Endothelial cell (in vitro differentiated cells): ENCODE measurements at regions not wholly inside any gene's neighbourhood (a gene's known extent, or its start where the extent isn't known, plus 50 kb on each side); places are given as distances from the start of the nearest gene placed in this dataset.

Source experiments
- DNase-seq: peaks from one replicate; pipeline ENCODE4 v3.0.0; 2021; ENCODE audit warnings: low spot score
- H3K27ac Mint-ChIP-seq: one replicate; pipeline ENCODE4 v1.8.0; 2021; ENCODE audit warnings: mixed read lengths, inconsistent platforms; ENCODE audit not compliant: unreplicated experiment
- H3K27me3 Mint-ChIP-seq: one replicate; pipeline ENCODE4 v1.8.0; 2021; ENCODE audit warnings: mild to moderate bottlenecking, moderate library complexity, mixed read lengths, inconsistent platforms; ENCODE audit not compliant: unreplicated experiment
- H3K36me3 Mint-ChIP-seq: one replicate; pipeline ENCODE4 v1.8.0; 2021; ENCODE audit warnings: mild to moderate bottlenecking, low read depth, mixed read lengths, inconsistent platforms; ENCODE audit not compliant: unreplicated experiment
- H3K4me1 Mint-ChIP-seq: one replicate; pipeline ENCODE4 v1.8.0; 2021; ENCODE audit warnings: mild to moderate bottlenecking, mixed read lengths, inconsistent platforms; ENCODE audit not compliant: unreplicated experiment
- H3K4me3 Mint-ChIP-seq: one replicate; pipeline ENCODE4 v1.8.0; 2021; ENCODE audit warnings: mild to moderate bottlenecking, mixed read lengths, inconsistent platforms; ENCODE audit not compliant: unreplicated experiment
- H3K9me3 Mint-ChIP-seq: one replicate; pipeline ENCODE4 v1.8.0; 2021; ENCODE audit warnings: mixed read lengths, inconsistent platforms; ENCODE audit not compliant: unreplicated experiment
- TF ChIP-seq, protein P1 (sequence below): fragments of 200-600 bp; sonication (generic); IDR thresholded peaks from one replicate; pipeline ENCODE4 v1.5.0; 2021; ENCODE audit warnings: antibody characterized with exemption; ENCODE audit not compliant: unreplicated experiment

GRCh38 chr3:34724916-34725499 lies 914.3 kb upstream of the ARPP21 start:
- Mint-ChIP-seq H3K27ac (no peak overlapping the region), H3K4me1 (no peaks in the 10 kb centered on the region), H3K9me3 (no peaks in the 10 kb centered on the region), H3K36me3 (no peaks in the 10 kb centered on the region), H3K4me3 (no peak overlapping the region), H3K27me3 (no peaks in the 10 kb centered on the region)
- TF ChIP-seq, protein P1, sequence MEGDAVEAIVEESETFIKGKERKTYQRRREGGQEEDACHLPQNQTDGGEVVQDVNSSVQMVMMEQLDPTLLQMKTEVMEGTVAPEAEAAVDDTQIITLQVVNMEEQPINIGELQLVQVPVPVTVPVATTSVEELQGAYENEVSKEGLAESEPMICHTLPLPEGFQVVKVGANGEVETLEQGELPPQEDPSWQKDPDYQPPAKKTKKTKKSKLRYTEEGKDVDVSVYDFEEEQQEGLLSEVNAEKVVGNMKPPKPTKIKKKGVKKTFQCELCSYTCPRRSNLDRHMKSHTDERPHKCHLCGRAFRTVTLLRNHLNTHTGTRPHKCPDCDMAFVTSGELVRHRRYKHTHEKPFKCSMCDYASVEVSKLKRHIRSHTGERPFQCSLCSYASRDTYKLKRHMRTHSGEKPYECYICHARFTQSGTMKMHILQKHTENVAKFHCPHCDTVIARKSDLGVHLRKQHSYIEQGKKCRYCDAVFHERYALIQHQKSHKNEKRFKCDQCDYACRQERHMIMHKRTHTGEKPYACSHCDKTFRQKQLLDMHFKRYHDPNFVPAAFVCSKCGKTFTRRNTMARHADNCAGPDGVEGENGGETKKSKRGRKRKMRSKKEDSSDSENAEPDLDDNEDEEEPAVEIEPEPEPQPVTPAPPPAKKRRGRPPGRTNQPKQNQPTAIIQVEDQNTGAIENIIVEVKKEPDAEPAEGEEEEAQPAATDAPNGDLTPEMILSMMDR = no peak
- DNase-seq = no peak

DNA sequence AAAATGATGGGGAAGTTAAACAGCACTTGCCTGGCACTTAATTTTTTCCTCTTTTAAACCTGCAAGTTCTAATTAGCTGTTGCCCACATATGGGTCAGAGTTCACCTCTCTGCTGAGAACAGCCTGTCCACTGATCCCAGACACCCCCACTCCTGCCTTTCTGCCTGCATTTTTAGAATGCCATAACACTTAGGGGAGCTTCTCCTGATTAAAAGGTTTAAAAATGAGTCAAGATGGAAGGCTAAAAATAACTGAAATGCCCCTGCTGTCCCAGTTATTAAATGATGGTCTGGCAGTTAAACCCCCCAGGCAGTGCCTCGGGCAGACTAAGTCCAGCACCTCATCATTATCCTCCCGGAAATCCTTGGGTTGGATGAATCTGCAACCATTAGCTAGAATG lies 913.6 kb upstream of the ARPP21 start:
- no peak overlapping the region for H3K4me3 Mint-ChIP-seq
- TF ChIP-seq, protein P1 = no peak
- H3K9me3 Mint-ChIP-seq = no peaks in the 10 kb centered on the region
- H3K36me3 Mint-ChIP-seq = no peaks in the 10 kb centered on the region
- DNase-seq = no peak
- no peak overlapping the region for H3K27ac Mint-ChIP-seq
- H3K27me3 Mint-ChIP-seq = no peaks in the 10 kb centered on the region
- H3K4me1 Mint-ChIP-seq = no peaks in the 10 kb centered on the region

DNA sequence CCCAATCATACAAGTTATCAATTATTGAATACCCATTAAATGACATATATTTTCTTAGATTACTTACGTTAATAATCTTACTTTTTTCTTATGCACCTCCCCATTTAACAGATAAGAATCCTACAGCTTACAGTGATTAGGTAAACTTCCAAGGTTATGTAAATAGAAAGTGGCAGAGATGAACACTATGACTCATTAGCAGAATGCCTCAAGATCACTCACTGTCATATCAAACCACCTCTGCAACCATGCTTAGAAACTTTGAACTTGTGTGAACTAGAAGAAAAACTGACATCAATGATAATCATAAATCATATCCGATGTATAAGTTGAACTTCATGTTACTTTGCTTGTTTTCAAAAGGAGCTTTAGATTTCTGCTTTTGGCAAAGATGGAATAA lies 911.6 kb upstream of the ARPP21 start:
- Mint-ChIP-seq H3K27ac (no peak overlapping the region), H3K27me3 (no peaks in the 10 kb centered on the region), H3K4me1 (no peaks in the 10 kb centered on the region), H3K36me3 (no peaks in the 10 kb centered on the region), H3K9me3 (no peaks in the 10 kb centered on the region), H3K4me3 (no peak overlapping the region)
- DNase-seq = no peak
- TF ChIP-seq, protein P1 = no peak

- Mint-ChIP-seq H3K36me3 (no peaks in the 10 kb centered on the region), H3K9me3 (no peaks in the 10 kb centered on the region), H3K4me3 (no peak overlapping the region), H3K27me3 (peaks cover 4% of the 10 kb centered on the region), H3K4me1 (no peaks in the 10 kb centered on the region), H3K27ac (no peak overlapping the region)
- no peak for DNase-seq
- TF ChIP-seq, protein P1 = no peak
These were observed 897.2 kb upstream of the ARPP21 start for GRCh38 chr3:34742151-34742550.

DNA sequence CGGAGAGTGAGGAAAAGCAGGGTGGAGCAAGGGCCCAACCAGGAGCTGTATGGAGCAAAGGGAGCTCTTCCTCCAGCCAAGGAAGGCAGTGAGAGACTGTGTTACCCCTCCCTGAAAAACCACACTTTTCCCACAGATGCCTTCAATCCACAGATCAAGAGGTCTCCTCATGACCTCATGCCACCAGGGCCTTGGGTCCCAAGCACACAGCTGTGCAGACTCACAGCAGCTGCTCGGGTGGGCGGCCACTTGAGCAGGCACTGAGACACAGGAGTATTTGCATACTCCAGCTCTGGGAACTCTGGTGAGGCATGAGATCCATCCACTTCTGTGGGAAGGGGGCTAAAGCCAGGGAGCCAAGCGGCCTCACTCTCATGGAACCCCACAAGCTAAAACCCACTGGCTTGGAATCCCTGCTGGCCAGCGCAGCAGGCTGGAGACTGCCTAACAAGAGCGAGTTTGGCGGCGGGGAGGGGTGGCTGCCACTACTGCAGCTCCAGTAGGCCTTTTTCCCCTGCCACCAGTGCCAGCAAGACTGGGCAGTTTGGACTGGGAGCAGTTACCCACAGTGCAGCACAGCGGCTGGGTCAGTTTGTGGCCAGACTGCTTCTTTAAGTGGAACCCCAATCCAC lies 880.6 kb upstream of the ARPP21 start:
- peaks cover 1% of the 10 kb centered on the region for H3K27me3 Mint-ChIP-seq
- H3K27ac Mint-ChIP-seq = no peak overlapping the region

More for the DNA sequence above, 880.6 kb upstream of the ARPP21 start:
- H3K4me3 Mint-ChIP-seq = no peak overlapping the region
- H3K4me1 Mint-ChIP-seq = no peaks in the 10 kb centered on the region
- TF ChIP-seq, protein P1 = no peak
- no peaks in the 10 kb centered on the region for H3K9me3 Mint-ChIP-seq
- H3K36me3 Mint-ChIP-seq = no peaks in the 10 kb centered on the region
- no peak for DNase-seq
